Epithelial cell of proximal tubule (primary cell): ENCODE measurements at regions not wholly inside any gene's neighbourhood (a gene's known extent, or its start where the extent isn't known, plus 50 kb on each side); places are given as distances from the start of the nearest gene placed in this dataset.
"Not testable (repeated sequence)": the region's sequence is repeated elsewhere in the genome, so short reads cannot be mapped to it uniquely, and the experiment has no call there.

Source experiments
- DNase-seq: peaks from one replicate; pipeline ENCODE4 v3.0.0-alpha.2; 2011; ENCODE audit warnings: low read depth
- H3K4me3 ChIP-seq: 2 replicates; pipeline ENCODE4 v1.5.1; 2011; ENCODE audit warnings: low read depth, mild to moderate bottlenecking, low read length
- CTCF ChIP-seq: conservative IDR thresholded peaks from 2 replicates; pipeline ENCODE4 v1.5.1; 2012; ENCODE audit warnings: low read depth, mild to moderate bottlenecking, low read length

- H3K4me3 ChIP-seq = no peak overlapping the region
- no peak for DNase-seq
- TF ChIP-seq CTCF = no peak
These were observed 78.3 kb upstream of the TBC1D5 start for GRCh38 chr3:17820704-17821103.

GRCh38 chr3:17820275-17820674 is 77.8 kb upstream of the TBC1D5 start:
- TF ChIP-seq CTCF = no peak
- no peak overlapping the region for H3K4me3 ChIP-seq
- DNase-seq = no peak

- not testable (repeated sequence) for DNase-seq, H3K4me3 ChIP-seq
These were observed 75.5 kb upstream of the TBC1D5 start for GRCh38 chr3:17817973-17818372.

GRCh38 chr3:17817545-17817944 is 75.1 kb upstream of the TBC1D5 start:
- no peak for DNase-seq
- no peak overlapping the region for H3K4me3 ChIP-seq
- no peak for TF ChIP-seq CTCF

GRCh38 chr3:17816839-17817238 is 74.4 kb upstream of the TBC1D5 start:
- DNase-seq = not testable (repeated sequence)

GRCh38 chr3:17812328-17812727 is 69.9 kb upstream of the TBC1D5 start:
- DNase-seq, H3K4me3 ChIP-seq: not testable (repeated sequence)

More at GRCh38 chr3:17816839-17817238, 74.4 kb upstream of the TBC1D5 start:
- not testable (repeated sequence) for H3K4me3 ChIP-seq

- TF ChIP-seq CTCF = no peak
- DNase-seq = no peak
- no peak overlapping the region for H3K4me3 ChIP-seq
These were observed 69.2 kb upstream of the TBC1D5 start for GRCh38 chr3:17811646-17812045.

GRCh38 chr3:17810759-17811158 is 68.3 kb upstream of the TBC1D5 start:
- DNase-seq = no peak
- TF ChIP-seq CTCF = peak; percentile 54

GRCh38 chr3:17808994-17809393 is 66.6 kb upstream of the TBC1D5 start:
- no peak for DNase-seq
- no peak for TF ChIP-seq CTCF
- H3K4me3 ChIP-seq = no peak overlapping the region

More at GRCh38 chr3:17810759-17811158, 68.3 kb upstream of the TBC1D5 start:
- no peak overlapping the region for H3K4me3 ChIP-seq
